SU-DHL-6 (cell line): ENCODE measurements at regions not wholly inside any gene's neighbourhood (a gene's known extent, or its start where the extent isn't known, plus 50 kb on each side); places are given as distances from the start of the nearest gene placed in this dataset.

Source experiments
- H2AFZ ChIP-seq: fragments of 200-600 bp; sonication (generic); 2 replicates; pipeline ENCODE4 v1.6.1; 2014; ENCODE audit warnings: low read depth, mild to moderate bottlenecking, moderate library complexity, mixed read lengths, antibody characterized with exemption, low read length; ENCODE audit not compliant: severe bottlenecking
- H3F3A ChIP-seq: fragments of 200-600 bp; shearing (Covaris generic); 2 replicates; pipeline ENCODE4 v1.6.0; 2016; ENCODE audit warnings: antibody characterized with exemption, mild to moderate bottlenecking; ENCODE audit not compliant: insufficient read depth
- H3K27ac ChIP-seq: fragments of 200-600 bp; sonication (generic); 2 replicates; pipeline ENCODE4 v1.5.1; 2016; ENCODE audit warnings: low read depth, mild to moderate bottlenecking, low read length, moderate library complexity, mixed read lengths
- H3K27me3 ChIP-seq: fragments of 200-600 bp; sonication (generic), shearing (Covaris generic); 2 replicates; pipeline ENCODE4 v1.6.0; 2014; ENCODE audit warnings: mild to moderate bottlenecking, low read length
- H3K36me3 ChIP-seq: fragments of 200-600 bp; sonication (generic); 2 replicates; pipeline ENCODE4 v1.6.1; 2014; ENCODE audit warnings: mild to moderate bottlenecking, low read length, mixed read lengths
- H3K4me2 ChIP-seq: fragments of 300-600, 200-600 bp; shearing (Covaris generic), sonication (generic); 2 replicates; pipeline ENCODE4 v1.6.0; 2014; ENCODE audit warnings: low read length, low read depth, mild to moderate bottlenecking; ENCODE audit not compliant: poor library complexity, severe bottlenecking
- H3K4me3 ChIP-seq: fragments of 200-600 bp; sonication (generic); 2 replicates; pipeline ENCODE4 v1.5.1; 2014; ENCODE audit warnings: antibody characterized with exemption, low read length, mild to moderate bottlenecking, mixed read lengths; ENCODE audit not compliant: insufficient read depth, poor library complexity, severe bottlenecking
- H3K79me2 ChIP-seq: fragments of 200-600 bp; sonication (generic); 2 replicates; pipeline ENCODE4 v1.6.1; 2014; ENCODE audit warnings: mild to moderate bottlenecking, low read length, moderate library complexity; ENCODE audit not compliant: insufficient read depth
- H3K9ac ChIP-seq: fragments of 200-600 bp; sonication (generic); 2 replicates; pipeline ENCODE4 v1.7.0; 2014; ENCODE audit warnings: mild to moderate bottlenecking, low read length
- H3K9me2 ChIP-seq: fragments of 200-600 bp; sonication (generic); replicated peaks from 2 replicates; pipeline ENCODE4 v1.6.1; 2014; ENCODE audit warnings: low read length; ENCODE audit not compliant: insufficient read depth
- H3K9me3 ChIP-seq: fragments of 200-600 bp; sonication (generic); 2 replicates; pipeline ENCODE4 v1.6.1; 2014; ENCODE audit warnings: low read length, mixed read lengths; ENCODE audit not compliant: insufficient read depth
- H4K20me1 ChIP-seq: fragments of 200-600 bp; sonication (generic); 2 replicates; pipeline ENCODE4 v1.6.1; 2014; ENCODE audit warnings: low read depth, mild to moderate bottlenecking, antibody characterized with exemption, low read length, moderate library complexity, mixed read lengths
- EZH2phosphoT487 ChIP-seq: fragments of 200-600 bp; sonication (generic), shearing (Covaris generic); conservative IDR thresholded peaks from 2 replicates; pipeline ENCODE4 v1.6.1; 2018; ENCODE audit warnings: mild to moderate bottlenecking, antibody characterized with exemption, low read length, moderate library complexity, mixed read lengths
- TF ChIP-seq, protein P1 (sequence below): fragments of 200-600 bp; sonication (generic); IDR thresholded peaks from one replicate; pipeline ENCODE4 v1.5.1; 2017; ENCODE audit warnings: antibody characterized with exemption, mild to moderate bottlenecking, low read length, moderate library complexity; ENCODE audit not compliant: insufficient read depth, poor library complexity, severe bottlenecking

DNA sequence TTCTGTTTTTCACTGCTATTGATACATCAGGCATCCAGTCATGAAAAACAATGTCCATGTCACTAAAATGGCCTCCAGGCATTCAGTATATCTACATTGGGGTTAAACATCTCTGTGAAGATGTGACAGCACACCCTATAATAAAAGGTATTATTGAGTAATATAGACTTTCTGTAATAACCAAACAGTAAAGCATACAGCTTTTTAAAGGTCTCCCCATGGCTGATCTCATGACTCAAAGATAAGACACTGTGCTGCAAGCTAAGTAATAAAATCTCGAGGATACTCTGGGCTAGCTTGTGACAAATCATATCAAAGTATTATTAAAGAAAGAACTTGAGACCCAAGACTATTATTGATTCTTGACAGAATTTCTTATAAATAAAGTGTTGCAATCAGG lies 613.1 kb upstream of the PKN2 start:
- Histone ChIP-seq H3K79me2 (no peaks in the 10 kb centered on the region), H3K36me3 (no peaks in the 10 kb centered on the region), H3K27me3 (no peaks in the 10 kb centered on the region), H3K27ac (no peak overlapping the region), H2AFZ (no peak overlapping the region), H4K20me1 (no peaks in the 10 kb centered on the region), H3K9me2 (no peaks in the 10 kb centered on the region), H3F3A (no peaks in the 10 kb centered on the region), H3K9ac (no peak overlapping the region), H3K4me3 (no peak overlapping the region), H3K4me2 (no peak overlapping the region), H3K9me3 (no peaks in the 10 kb centered on the region)
- TF ChIP-seq, protein P1, sequence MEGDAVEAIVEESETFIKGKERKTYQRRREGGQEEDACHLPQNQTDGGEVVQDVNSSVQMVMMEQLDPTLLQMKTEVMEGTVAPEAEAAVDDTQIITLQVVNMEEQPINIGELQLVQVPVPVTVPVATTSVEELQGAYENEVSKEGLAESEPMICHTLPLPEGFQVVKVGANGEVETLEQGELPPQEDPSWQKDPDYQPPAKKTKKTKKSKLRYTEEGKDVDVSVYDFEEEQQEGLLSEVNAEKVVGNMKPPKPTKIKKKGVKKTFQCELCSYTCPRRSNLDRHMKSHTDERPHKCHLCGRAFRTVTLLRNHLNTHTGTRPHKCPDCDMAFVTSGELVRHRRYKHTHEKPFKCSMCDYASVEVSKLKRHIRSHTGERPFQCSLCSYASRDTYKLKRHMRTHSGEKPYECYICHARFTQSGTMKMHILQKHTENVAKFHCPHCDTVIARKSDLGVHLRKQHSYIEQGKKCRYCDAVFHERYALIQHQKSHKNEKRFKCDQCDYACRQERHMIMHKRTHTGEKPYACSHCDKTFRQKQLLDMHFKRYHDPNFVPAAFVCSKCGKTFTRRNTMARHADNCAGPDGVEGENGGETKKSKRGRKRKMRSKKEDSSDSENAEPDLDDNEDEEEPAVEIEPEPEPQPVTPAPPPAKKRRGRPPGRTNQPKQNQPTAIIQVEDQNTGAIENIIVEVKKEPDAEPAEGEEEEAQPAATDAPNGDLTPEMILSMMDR: no peak
- no peak for TF ChIP-seq EZH2phosphoT487

DNA sequence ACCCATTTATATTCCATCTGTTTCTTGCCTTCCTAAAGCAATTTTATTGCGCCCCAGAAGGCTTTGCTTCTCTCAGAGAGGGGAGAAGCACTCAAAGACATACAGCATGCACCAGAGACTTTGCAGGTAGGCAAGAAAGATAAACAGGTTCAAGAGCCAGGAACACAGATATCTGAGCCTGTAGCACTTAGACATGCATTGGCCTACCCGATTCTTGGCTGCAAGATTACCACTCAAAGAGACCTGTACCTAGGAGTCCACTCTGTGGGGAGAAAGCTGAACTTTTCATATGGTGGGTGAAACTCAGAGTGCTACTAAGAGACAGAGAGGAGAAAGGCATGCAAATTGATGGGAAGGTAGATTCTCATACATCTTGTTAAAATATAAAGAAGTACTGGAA lies 609.4 kb upstream of the PKN2 start:
- Histone ChIP-seq H3F3A (no peaks in the 10 kb centered on the region), H3K9me3 (no peaks in the 10 kb centered on the region), H3K4me2 (no peak overlapping the region), H3K9ac (no peak overlapping the region), H4K20me1 (no peaks in the 10 kb centered on the region), H2AFZ (no peak overlapping the region), H3K27ac (no peak overlapping the region), H3K9me2 (no peaks in the 10 kb centered on the region), H3K27me3 (no peaks in the 10 kb centered on the region), H3K4me3 (no peak overlapping the region), H3K79me2 (no peaks in the 10 kb centered on the region), H3K36me3 (no peaks in the 10 kb centered on the region)
- TF ChIP-seq EZH2phosphoT487: no peak
- TF ChIP-seq, protein P1: no peak

DNA sequence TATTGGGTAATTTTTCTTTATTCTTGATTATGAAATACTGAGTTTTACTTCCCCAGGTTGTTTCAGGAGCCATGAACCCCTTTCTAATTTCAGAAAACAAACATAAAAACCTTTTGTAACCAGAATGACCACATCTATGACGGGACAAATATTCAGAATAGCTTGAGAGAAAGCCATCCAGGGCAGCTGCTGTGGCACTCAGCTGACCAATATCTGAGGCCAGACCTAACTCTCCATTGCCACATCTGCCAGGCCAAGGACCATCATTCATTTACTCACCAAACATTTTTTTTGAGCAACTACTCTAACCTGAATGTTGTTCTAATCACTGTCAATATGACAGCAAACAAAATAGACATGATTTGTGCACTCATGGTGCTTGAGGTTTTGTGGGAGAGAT lies 608.3 kb upstream of the PKN2 start:
- H3K27ac ChIP-seq: no peak overlapping the region
- H3K27me3 ChIP-seq: no peaks in the 10 kb centered on the region
- H3K4me2 ChIP-seq: no peak overlapping the region
- H3K9me3 ChIP-seq: no peaks in the 10 kb centered on the region
- H4K20me1 ChIP-seq: no peaks in the 10 kb centered on the region
- H3K9me2 ChIP-seq: no peaks in the 10 kb centered on the region
- H3F3A ChIP-seq: no peaks in the 10 kb centered on the region
- no peak overlapping the region for H3K9ac ChIP-seq
- no peak overlapping the region for H2AFZ ChIP-seq
- no peaks in the 10 kb centered on the region for H3K36me3 ChIP-seq
- H3K79me2 ChIP-seq: no peaks in the 10 kb centered on the region
- H3K4me3 ChIP-seq: no peak overlapping the region
- no peak for TF ChIP-seq EZH2phosphoT487
- TF ChIP-seq, protein P1: no peak

DNA sequence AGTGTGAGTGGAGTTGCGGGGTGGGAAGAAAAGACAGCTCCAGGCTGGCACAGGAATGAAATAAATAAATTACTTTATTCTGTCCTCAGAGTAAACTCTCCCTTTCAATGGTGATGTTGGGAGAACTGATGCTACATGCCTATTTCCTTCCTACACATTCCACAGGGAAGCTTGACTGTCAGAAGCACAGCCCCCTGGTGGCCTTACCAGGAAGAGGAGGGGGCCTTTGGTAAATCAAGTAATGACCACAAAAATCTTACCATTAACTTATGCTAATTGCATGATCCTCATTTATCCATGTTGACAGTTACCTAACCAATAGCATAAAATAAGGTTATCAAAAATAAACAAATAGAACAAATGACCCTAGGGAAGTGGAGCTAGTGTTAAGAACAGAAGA lies 605.0 kb upstream of the PKN2 start:
- H3F3A ChIP-seq: no peaks in the 10 kb centered on the region
- H3K36me3 ChIP-seq: no peaks in the 10 kb centered on the region
- H3K27ac ChIP-seq: no peak overlapping the region
- TF ChIP-seq, protein P1: peak; percentile 12
- TF ChIP-seq EZH2phosphoT487: no peak
- no peak overlapping the region for H3K4me2 ChIP-seq
- no peak overlapping the region for H2AFZ ChIP-seq
- H3K4me3 ChIP-seq: no peak overlapping the region
- H3K9me3 ChIP-seq: no peaks in the 10 kb centered on the region
- no peak overlapping the region for H3K9ac ChIP-seq
- no peaks in the 10 kb centered on the region for H4K20me1 ChIP-seq
- H3K79me2 ChIP-seq: no peaks in the 10 kb centered on the region
- H3K27me3 ChIP-seq: no peaks in the 10 kb centered on the region
- H3K9me2 ChIP-seq: no peaks in the 10 kb centered on the region
